ENCODE measurements at regions not wholly inside any gene's neighbourhood (a gene's known extent, or its start where the extent isn't known, plus 50 kb on each side); places are given as distances from the start of the nearest gene placed in this dataset.

- TF ChIP-seq POLR2A (IDR thresholded peaks at IDR 0.05), result no peak
- TF ChIP-seq CTCF (IDR thresholded peaks at IDR 0.05), result no peak
Observed at GRCh38 chr11:121358760-121359159, 66.2 kb downstream of the SC5D start.
